Left ventricle myocardium inferior (tissue), 1 donor: ENCODE measurements at regions not wholly inside any gene's neighbourhood (a gene's known extent, or its start where the extent isn't known, plus 50 kb on each side); places are given as distances from the start of the nearest gene placed in this dataset.
"Not testable (repeated sequence)": the region's sequence is repeated elsewhere in the genome, so short reads cannot be mapped to it uniquely, and the experiment has no call there.

ENCODE experiments used
- DNase-seq: peaks from one replicate; pipeline ENCODE4 v3.0.0-alpha.2; 2020
- H3K27ac ChIP-seq: fragments of 200-600 bp; replicated peaks from 2 replicates; pipeline ENCODE4 v1.8.0; 2021
- H3K27me3 ChIP-seq: fragments of 200-600 bp; 2 replicates; pipeline ENCODE4 v1.8.0; 2021; ENCODE audit warnings: low read depth
- H3K36me3 ChIP-seq: fragments of 200-600 bp; 2 replicates; pipeline ENCODE4 v1.8.0; 2021
- H3K4me1 ChIP-seq: fragments of 200-600 bp; 2 replicates; pipeline ENCODE4 v1.8.0; 2021
- H3K4me3 ChIP-seq: fragments of 200-600 bp; 2 replicates; pipeline ENCODE4 v1.8.0; 2021; ENCODE audit warnings: mild to moderate bottlenecking, moderate library complexity
- H3K9me3 ChIP-seq: fragments of 200-600 bp; replicated peaks from 2 replicates; pipeline ENCODE4 v1.8.0; 2021
- intact Hi-C: fragments of 100-400 bp; cut with micrococcal nuclease; formaldehyde crosslinking; loops from one replicate; pipeline ENCODE4 v1.11.0; 2022
- TF ChIP-seq, protein P1 (sequence below): fragments of 200-600 bp; IDR thresholded peaks from 2 replicates; pipeline ENCODE4 v1.8.0; 2021; ENCODE audit warnings: antibody characterized with exemption, mild to moderate bottlenecking, borderline replicate concordance
- donor health status: DM: no; HTN: yes; CAD: no; lungs with severe emphysema.

DNA sequence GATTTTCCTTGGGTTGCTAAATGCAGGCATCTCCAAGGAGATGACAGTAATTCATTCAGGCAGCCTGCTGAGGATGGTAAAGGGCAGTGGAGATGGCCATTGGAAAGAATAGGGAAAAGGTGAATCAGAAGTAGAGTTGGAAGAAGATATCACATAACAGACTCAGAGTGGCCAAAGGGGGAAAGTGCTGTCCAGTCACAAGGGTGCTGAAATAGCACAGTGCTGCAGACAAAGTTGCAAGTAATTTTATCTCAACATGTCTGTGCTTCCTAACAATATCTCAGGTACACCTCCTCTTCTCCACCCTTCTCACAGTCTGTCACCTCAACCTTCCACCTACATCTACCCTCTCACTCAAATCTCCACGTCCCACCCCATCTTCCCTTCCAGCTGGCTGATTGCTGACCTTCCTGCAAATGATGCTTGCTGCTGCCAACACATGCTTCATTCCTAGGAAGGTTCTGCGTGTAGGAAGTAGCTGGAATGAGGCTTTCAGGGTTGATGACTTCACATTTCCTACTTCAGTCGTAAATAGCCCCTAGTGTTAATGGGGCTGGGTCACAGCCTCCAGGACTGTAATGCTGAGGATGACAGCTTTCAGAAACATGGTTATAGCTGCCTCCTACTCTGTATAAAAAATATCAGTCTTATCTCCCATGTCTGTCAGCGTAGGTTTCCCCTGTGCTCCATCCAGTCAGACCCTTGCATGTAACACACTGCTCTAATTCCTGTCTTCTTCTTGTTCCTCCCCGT is 123.9 kb downstream of the CTNND1 start:
- no peak for DNase-seq
- Histone ChIP-seq H3K4me3 (no peak overlapping the region), H3K4me1 (peaks cover 5% of the 10 kb centered on the region), H3K27me3 (no peaks in the 10 kb centered on the region), H3K9me3 (no peaks in the 10 kb centered on the region), H3K36me3 (no peaks in the 10 kb centered on the region), H3K27ac (no peak overlapping the region)
- TF ChIP-seq, protein P1, sequence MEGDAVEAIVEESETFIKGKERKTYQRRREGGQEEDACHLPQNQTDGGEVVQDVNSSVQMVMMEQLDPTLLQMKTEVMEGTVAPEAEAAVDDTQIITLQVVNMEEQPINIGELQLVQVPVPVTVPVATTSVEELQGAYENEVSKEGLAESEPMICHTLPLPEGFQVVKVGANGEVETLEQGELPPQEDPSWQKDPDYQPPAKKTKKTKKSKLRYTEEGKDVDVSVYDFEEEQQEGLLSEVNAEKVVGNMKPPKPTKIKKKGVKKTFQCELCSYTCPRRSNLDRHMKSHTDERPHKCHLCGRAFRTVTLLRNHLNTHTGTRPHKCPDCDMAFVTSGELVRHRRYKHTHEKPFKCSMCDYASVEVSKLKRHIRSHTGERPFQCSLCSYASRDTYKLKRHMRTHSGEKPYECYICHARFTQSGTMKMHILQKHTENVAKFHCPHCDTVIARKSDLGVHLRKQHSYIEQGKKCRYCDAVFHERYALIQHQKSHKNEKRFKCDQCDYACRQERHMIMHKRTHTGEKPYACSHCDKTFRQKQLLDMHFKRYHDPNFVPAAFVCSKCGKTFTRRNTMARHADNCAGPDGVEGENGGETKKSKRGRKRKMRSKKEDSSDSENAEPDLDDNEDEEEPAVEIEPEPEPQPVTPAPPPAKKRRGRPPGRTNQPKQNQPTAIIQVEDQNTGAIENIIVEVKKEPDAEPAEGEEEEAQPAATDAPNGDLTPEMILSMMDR = no peak
- intact Hi-C loops = no loop called here

GRCh38 chr11:57888386-57888785 is 126.8 kb downstream of the CTNND1 start:
- TF ChIP-seq, protein P1 = no peak
- no peaks in the 10 kb centered on the region for H3K4me1 ChIP-seq
- intact Hi-C loops = no loop called here

DNA sequence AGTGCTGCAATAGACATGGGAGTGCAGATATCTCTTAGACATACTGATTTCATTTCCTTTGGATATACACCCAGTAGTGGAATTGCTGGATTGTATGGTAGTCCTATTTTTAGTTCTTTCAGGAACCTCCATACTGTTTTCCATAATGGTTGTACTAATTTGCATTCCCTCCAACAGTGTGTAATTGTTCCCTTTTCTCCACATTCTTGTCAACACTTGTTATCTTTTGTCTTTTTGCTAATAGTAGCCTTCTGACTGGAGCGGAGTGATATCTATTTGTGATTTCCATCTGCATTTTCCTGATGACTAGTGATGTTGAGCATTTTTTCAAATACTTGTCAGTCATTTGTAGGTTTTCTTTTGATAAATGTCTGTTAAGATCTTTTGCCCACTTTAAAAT is 128.9 kb downstream of the CTNND1 start:
- Histone ChIP-seq H3K27me3 (no peaks in the 10 kb centered on the region), H3K27ac (no peak overlapping the region), H3K4me3 (no peak overlapping the region), H3K36me3 (no peaks in the 10 kb centered on the region), H3K4me1 (no peaks in the 10 kb centered on the region), H3K9me3 (no peaks in the 10 kb centered on the region)
- TF ChIP-seq, protein P1 = no peak
- intact Hi-C loops = no loop called here
- DNase-seq = no peak

More at GRCh38 chr11:57888386-57888785, 126.8 kb downstream of the CTNND1 start:
- H3K27ac ChIP-seq = no peak overlapping the region
- H3K27me3 ChIP-seq = no peaks in the 10 kb centered on the region
- DNase-seq = no peak
- no peaks in the 10 kb centered on the region for H3K9me3 ChIP-seq
- no peaks in the 10 kb centered on the region for H3K36me3 ChIP-seq
- H3K4me3 ChIP-seq = no peak overlapping the region

- H3K27me3 ChIP-seq, H3K4me1 ChIP-seq, intact Hi-C loops, H3K9me3 ChIP-seq, DNase-seq, H3K4me3 ChIP-seq, H3K27ac ChIP-seq, H3K36me3 ChIP-seq: not testable (repeated sequence)
These were observed 130.5 kb upstream of the OR9Q1 start for GRCh38 chr11:57893200-57893599.

DNA sequence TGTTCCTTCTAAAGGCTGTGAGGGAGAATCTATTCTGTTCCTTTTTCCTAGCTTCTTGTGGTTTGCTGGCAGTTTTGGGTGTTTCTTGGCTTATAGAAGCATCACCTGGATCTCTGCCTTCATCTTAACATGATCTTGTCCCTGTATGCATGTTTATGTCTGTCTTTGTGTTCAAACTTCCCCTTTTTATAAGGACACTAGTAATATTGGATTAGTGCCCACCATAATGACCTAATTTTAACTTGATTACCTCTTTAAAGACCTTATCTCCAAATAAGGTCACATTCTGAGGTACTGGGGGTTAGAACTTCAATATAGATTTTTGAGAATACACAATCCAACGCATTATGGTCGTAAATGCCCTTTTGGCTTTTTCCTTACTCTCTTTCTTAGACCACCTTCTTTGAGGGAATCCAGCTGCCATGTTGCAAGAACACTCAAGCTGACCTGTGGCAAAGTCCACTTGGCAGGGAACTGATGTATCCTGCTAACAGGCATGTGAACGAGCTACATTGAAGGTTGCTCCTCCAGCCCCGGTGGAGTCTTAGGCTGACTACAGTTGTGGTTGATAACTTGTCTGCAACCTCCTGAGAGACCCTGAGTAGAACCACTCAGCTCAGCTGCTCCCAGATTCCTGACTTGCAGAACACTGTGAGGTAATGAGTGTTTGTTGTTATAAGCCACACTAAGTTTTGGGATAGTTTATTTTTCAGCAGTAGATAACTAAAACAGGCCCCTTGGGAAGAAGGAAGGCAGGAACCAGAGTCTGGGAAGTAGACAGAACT is 127.1 kb upstream of the OR9Q1 start:
- no peak for DNase-seq
- TF ChIP-seq, protein P1 = no peak
- Histone ChIP-seq H3K4me3 (no peak overlapping the region), H3K36me3 (no peaks in the 10 kb centered on the region), H3K4me1 (no peaks in the 10 kb centered on the region), H3K27ac (no peak overlapping the region), H3K9me3 (no peaks in the 10 kb centered on the region), H3K27me3 (no peaks in the 10 kb centered on the region)
- intact Hi-C loops = no loop called here

DNA sequence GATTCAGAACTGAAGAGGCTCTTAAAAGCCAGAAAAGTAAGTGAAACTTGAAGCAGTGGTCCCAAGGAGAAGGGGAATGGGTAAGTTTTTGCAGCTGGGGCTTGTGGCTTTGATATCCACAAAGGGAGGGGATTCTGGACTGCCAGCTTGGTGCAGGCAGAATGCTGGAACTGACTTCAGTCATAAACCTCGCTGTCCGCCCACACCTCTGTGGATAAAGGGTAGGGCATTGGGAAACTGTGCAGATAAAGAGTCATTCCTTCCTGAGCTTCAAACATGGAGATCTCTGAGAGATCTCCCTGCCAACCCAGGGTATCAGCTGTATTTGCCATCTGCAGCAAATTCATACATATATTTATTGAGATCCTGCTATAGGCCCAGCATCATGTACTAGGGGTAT is 124.3 kb upstream of the OR9Q1 start:
- H3K36me3 ChIP-seq = no peaks in the 10 kb centered on the region
- no peaks in the 10 kb centered on the region for H3K27me3 ChIP-seq
- no peak for DNase-seq
- H3K4me1 ChIP-seq = no peaks in the 10 kb centered on the region
- H3K27ac ChIP-seq = no peak overlapping the region
- H3K9me3 ChIP-seq = no peaks in the 10 kb centered on the region
- no peak overlapping the region for H3K4me3 ChIP-seq
- TF ChIP-seq, protein P1 = no peak
- intact Hi-C loops = no loop called here
